ENCODE measurements at regions not wholly inside any gene's neighbourhood (a gene's known extent, or its start where the extent isn't known, plus 50 kb on each side); places are given as distances from the start of the nearest gene placed in this dataset.

GRCh38 chr4:157889788-157890187 is 283.0 kb downstream of the GASK1B start:
- DNase-seq (ENCODE audit: low read depth in 4 of 4, low spot score in 3 of 4) = no peak

GRCh38 chr4:157888281-157888680 is 284.5 kb downstream of the GASK1B start:
- no peak for DNase-seq (ENCODE audit: low read depth in 4 of 4, low spot score in 3 of 4)

DNA sequence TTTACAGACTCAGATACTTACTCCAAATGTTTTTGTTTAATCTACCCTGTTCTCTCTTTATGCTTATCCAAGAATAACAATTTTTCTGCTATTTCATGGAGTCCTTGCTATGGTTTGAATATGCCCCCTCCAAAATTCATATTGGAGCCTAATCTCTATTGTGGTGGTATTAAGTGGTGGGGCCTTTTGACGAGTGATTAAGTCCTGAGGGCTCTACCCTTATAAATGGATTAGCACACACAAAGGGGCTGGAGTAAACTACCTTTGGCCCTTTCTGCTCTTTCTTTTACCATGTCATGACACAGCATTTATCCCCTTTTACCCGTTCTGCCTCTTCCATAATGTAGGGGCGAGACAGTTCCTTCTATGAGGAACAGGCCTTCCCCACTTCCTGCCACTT is 285.5 kb downstream of the GASK1B start:
- DNase-seq (ENCODE audit: low read depth in 4 of 4, low spot score in 3 of 4) = no peak

DNA sequence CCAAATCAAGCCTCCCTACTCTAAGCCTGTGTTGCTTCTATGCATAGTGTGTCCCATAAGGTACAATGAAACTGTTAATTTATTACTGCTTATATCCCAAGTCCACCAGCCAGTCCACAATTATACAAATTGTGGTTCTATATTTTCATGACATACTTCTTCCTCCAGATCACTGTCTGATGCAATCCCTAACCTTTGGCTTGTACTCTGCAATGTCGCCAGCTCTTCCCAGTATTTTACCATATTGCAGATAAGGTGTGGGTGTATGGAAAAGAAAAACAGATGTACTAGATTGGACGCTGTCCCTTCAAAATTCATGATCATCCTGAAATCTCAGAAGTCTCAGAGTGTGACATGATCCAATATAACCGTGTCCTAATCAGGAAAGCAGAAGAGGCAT is 286.2 kb downstream of the GASK1B start:
- DNase-seq (ENCODE audit: low read depth in 4 of 4, low spot score in 3 of 4) = no peak

DNA sequence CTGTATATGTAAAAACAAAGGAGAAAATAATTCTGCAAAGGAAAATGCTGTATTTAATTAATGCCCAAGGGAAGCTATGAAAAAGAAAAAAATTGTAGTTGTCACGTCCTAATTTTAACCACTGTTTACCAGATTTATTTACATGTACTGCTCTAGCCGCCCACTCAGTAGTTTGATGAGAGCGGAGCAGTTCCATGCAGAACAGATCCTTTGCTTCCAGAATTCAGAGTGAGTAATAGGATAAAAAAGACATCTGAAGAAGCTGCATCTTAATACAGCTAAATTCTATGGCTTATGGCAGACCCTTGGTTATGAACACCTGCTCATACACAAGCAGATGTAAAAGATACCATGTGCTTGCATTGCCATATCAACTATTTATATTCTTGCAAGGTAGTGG is 287.0 kb downstream of the GASK1B start:
- DNase-seq (ENCODE audit: low read depth in 4 of 4, low spot score in 3 of 4) = no peak

- no peak for DNase-seq (ENCODE audit: low read depth in 4 of 4, low spot score in 3 of 4)
Observed at GRCh38 chr4:157882901-157883300, 289.9 kb downstream of the GASK1B start.

GRCh38 chr4:157880761-157881160 is 292.1 kb downstream of the GASK1B start:
- DNase-seq (ENCODE audit: low read depth in 4 of 4, low spot score in 3 of 4) = no peak

DNA sequence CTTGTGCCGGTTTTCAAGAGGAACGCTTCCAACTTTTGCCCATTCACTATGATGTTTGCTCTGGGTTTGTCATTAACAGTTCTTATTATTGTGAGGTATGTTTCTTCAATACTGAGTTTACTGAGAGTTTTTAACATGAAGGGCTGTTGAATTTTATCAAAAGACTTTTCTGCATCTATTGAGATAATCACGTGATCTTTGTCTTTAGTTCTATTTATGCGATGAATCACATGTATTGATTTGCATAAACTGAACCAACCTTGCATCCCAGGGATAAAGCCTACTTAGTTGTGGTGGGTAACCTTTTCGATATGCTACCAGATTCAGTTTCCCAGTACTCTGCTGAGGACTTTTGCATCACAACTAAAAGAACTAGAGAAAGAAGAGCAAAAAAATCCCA is 318.0 kb downstream of the GASK1B start:
- DNase-seq (ENCODE audit: low read depth in 4 of 4, low spot score in 3 of 4) = no peak

DNA sequence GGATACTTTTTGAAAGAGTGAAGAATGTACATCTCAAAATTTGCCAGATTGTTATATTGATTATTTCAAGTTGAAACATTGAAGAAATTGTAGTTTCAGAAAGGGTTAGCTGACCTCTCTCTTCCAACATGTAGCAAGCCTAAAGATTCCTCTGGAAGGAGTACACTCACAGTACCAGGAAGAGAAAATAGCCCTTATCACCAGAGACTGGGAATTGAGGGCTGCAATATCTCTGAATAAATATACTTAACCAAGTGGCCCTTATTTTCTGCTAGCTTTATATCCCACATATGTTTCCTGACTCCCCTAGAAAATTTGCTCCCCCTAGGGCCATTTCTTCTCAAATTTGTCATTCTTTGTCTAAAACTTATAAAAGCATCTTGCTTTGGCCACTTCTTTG is 332.2 kb downstream of the GASK1B start:
- DNase-seq (ENCODE audit: low read depth in 4 of 4, low spot score in 3 of 4) = no peak

DNA sequence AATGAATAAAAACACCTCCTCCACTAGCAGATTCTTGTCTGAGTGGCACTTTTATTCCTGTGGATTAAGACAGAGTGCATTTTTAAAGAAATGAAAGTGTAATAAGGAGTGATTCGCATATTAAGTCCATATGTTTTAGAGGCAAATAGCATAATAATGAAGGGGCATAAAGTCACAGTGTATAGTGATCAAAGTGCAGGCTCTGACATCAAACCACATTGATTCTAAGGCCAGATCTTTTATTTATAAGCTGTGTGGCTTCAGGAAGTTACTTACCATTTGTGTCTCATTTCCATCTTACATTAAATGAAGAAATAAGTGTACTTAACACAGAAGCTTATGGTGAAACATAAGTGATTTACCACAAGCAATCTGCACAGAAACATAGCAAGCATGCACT is 332.8 kb downstream of the GASK1B start:
- no peak for DNase-seq (ENCODE audit: low read depth in 4 of 4, low spot score in 3 of 4)

GRCh38 chr4:157838366-157838765 is 334.5 kb downstream of the GASK1B start:
- no peak for DNase-seq (ENCODE audit: low read depth in 4 of 4, low spot score in 3 of 4)

DNA sequence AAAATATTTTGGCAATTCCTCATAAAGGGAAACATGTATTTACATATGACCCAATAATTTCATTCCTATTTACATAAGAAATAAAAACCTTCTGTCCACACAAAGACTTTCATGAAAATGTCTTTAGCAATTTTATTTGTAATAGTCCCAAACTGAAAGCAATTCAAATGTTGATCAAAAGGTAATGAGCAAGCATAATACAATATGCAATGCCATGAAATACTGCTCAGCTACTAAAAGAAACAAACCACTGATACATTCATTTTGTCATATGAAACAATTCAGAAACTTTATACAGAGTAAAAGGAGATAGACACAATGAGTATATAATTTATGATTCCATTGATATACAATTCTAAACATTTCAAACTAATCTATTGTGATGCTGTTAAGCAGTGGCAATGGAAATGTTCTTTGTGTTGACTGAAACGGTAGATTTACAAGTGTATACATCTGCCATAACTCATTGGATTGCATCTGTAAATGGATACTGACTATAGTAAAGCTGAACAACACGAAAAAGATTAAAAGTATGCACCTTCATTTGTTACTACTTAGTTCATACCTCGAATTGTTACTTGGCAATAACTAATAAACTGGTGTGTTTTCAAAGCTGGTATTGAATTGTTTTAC is 335.6 kb downstream of the GASK1B start:
- DNase-seq (ENCODE audit: low read depth in 4 of 4, low spot score in 3 of 4) = no peak

- no peak for DNase-seq (ENCODE audit: low read depth in 4 of 4, low spot score in 3 of 4)
Observed at GRCh38 chr4:157832596-157832995, 340.2 kb downstream of the GASK1B start.

DNA sequence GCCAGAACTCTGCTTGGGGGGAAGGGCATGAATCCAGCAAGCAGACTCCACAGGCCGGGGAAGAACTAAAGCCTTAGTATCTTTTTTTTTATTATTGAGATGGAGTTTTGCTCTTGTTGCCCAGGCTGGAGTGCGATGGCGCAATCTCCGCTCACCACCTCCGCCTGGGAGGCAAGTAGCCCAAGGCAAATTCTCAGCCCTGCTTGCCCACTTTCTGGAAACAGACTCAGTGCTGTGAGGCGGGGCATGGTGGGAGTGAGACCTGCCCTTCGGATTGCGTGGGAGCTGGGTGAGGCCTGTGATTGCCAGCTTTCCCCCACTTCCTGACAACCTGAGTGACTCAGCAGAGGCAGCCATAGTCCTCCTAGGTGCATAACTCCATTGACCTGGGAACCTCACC is 348.8 kb downstream of the GASK1B start:
- DNase-seq (ENCODE audit: low read depth in 4 of 4, low spot score in 3 of 4) = no peak

DNA sequence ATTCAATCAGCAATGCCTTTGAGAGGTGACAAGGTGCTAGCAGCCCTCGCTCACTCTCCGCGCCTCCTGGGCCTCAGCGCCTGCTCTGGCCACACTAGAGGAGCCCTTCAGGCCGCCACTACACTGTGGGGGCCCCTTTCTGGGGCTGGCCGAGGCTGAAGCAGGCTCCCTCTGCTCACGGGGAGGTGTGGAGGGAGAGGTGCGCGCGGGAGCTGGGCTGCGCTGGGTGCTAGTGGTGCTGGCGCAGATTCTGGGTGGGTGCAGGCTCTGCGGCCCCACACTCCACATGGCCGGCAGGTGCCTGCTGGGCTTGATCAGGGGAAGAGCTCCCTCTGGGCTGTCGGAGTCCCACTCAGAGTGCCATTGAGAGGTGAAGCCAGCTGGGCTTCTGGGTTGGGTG is 351.0 kb downstream of the GASK1B start:
- no peak for DNase-seq (ENCODE audit: low read depth in 4 of 4, low spot score in 3 of 4)

GRCh38 chr4:157819693-157820464 is 352.9 kb downstream of the GASK1B start:
- DNase-seq (ENCODE audit: low read depth in 4 of 4, low spot score in 3 of 4) = no peak

DNA sequence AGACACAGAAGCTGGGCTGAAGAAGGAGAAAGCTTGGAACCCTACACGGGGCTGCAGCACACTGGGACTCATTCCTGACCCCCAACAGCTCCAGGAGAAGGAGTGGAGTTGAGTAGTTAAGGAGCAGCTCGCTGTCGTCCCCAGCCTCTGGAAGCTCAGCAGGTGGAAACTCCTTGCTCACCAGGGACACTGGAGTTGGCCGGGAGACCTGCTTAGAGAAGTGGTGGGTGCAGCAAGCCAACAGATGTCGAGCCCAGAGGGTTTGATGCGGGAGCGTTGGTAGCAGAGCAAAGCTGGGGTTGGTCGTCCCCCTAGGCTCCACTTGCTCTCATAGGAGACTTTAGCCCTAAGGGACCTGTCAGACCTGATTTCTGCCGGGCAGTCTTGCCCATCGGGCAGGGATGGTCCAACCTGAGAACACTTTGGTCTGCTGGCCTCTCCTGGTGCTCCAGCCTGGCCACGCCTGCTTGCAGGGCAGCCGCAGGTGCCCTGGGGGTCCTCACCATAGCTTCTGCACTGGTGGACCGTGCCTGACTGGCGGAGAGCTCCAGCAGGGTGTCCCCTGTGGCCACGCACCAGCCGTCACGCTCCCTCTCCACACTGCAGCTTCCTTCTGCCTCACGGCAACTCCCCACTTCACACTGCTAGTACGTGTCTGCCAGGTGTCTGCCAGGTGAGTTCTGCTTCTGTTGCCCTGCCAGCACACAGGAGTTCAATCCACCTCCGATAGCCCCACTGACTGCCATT is 353.7 kb downstream of the GASK1B start:
- no peak for DNase-seq (ENCODE audit: low read depth in 4 of 4, low spot score in 3 of 4)

- no peak for DNase-seq (ENCODE audit: low read depth in 4 of 4, low spot score in 3 of 4)
Observed at GRCh38 chr4:157810137-157810774, 362.6 kb downstream of the GASK1B start.

DNA sequence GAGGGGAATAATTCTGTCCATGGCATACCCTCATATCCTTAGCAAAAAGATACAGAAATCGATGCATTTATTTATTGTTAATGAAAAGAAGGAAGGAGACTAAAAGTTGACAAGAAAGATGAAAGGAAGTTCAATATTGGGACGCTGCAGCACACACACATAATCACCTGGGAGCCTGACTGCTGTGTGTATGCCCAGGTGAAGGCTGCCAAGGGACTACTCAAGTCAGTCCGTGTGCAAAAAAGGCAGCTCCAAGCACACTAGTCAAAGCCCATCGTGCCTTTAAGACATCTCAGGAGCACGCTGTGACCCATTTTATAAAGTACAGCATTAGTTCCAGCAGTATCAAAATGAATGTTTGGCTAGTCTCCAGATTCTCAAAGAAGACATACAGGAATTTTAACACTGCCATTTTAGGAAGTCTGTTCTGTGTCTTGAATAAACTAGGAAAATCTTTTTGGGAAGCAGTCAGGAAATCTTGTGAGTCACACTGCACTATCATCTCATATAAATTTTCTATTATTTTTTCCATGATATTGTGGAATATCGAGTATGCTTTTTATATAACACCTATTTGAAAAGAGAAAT is 363.9 kb downstream of the GASK1B start:
- DNase-seq (ENCODE audit: low read depth in 4 of 4, low spot score in 3 of 4) = no peak

DNA sequence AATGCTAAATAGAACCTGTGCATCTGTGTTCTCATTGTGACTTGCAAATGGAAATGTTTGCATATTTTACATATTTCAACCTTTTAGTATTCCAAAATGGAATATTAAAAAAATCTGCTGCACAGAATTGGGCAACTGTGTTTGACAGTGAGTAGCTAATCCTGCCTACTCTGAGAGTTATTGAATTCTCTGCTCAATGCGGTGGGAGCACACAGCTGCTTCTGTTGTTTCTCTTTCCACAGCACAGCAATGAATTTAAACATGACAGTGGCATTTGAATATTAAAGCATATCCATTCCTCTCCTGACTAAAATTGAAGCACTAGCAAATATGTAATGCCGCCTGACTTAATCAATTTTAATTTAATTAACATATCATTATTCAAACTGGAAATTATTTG is 366.6 kb downstream of the GASK1B start:
- no peak for DNase-seq (ENCODE audit: low read depth in 4 of 4, low spot score in 3 of 4)

DNA sequence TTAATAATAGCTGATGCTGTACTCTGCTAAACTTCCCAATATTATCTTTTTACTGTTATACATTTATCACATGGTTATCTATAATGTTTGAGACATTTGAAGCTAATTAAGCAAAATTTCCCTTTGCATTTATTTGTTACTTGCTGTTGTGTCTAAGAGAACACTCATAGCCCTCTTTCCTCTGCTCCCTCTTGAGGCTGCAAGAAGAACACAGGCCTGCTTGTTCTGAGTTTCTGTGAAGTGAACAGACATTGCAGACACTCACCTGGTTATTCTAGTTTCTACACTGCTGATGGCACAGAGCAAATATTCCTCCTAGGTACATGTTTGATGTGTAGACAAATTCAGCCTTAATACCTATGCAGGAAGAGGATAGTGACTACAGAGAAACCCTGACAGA is 367.8 kb downstream of the GASK1B start:
- DNase-seq (ENCODE audit: low read depth in 4 of 4, low spot score in 3 of 4) = no peak
